Transverse colon (tissue), 4 donors: ENCODE measurements at regions not wholly inside any gene's neighbourhood (a gene's known extent, or its start where the extent isn't known, plus 50 kb on each side); places are given as distances from the start of the nearest gene placed in this dataset.
"Not testable (repeated sequence)": the region's sequence is repeated elsewhere in the genome, so short reads cannot be mapped to it uniquely, and the experiment has no call there.

ENCODE experiments used
- DNase-seq: peaks from one replicate; pipeline ENCODE4 v3.0.0-alpha.2; 2019
- H3K27ac ChIP-seq, 4 donors: fragments of 200-600 bp; sonication (generic); 2 replicates each; pipeline ENCODE4 v1.5.1; 2016 to 2018; ENCODE audit warnings: inconsistent platforms in 4 of 4
- H3K27me3 ChIP-seq: fragments of 200-600 bp; sonication (generic); 2 replicates; pipeline ENCODE4 v1.5.1; 2017; ENCODE audit warnings: inconsistent platforms
- H3K36me3 ChIP-seq, 4 donors: fragments of 200-600 bp; sonication (generic); 2 replicates each; pipeline ENCODE4 v1.5.1; 2017 to 2019; ENCODE audit warnings: inconsistent platforms in 4 of 4
- H3K4me1 ChIP-seq, 4 donors: fragments of 200-600 bp; sonication (generic); 2 replicates each; pipeline ENCODE4 v1.5.1; 2017 to 2020; ENCODE audit warnings: inconsistent platforms in 4 of 4
- H3K4me3 ChIP-seq, 4 donors: fragments of 200-600 bp; sonication (generic); 1 replicate in 1 of 4; 2 replicates in 3 of 4; pipeline versions ENCODE4 v1.5.1 to v1.6.1; 2017 to 2019; ENCODE audit warnings: inconsistent platforms in 4 of 4
- H3K9me3 ChIP-seq, 2 donors: fragments of 200-600 bp; sonication (generic); 2 replicates each; pipeline ENCODE4 v1.5.1; 2017 to 2019; ENCODE audit warnings: inconsistent platforms in 2 of 2
- EP300 ChIP-seq: sonication (generic); formaldehyde crosslinking; IDR thresholded peaks from one replicate; pipeline ENCODE4 v1.6.1; 2017; ENCODE audit warnings: antibody characterized with exemption, low read depth
- POLR2A ChIP-seq: fragments of 450-650 bp; IDR thresholded peaks from one replicate; pipeline ENCODE4 v1.6.1; 2016; ENCODE audit warnings: antibody characterized with exemption, mild to moderate bottlenecking, moderate library complexity
- POLR2AphosphoS5 ChIP-seq, 3 donors: sonication (generic); formaldehyde crosslinking; IDR thresholded peaks; one replicate each; pipeline ENCODE4 v1.6.1; 2016; ENCODE audit warnings: antibody characterized with exemption in 3 of 3
- WGBS, 2 donors: methylation state at CpG; one replicate each; pipeline ENCODE4 v1.1.5; 2018; ENCODE audit warnings: low coverage in 1 of 2; 5-methylcytosine and 5-hydroxymethylcytosine counted together
- in situ Hi-C, 4 donors: fragments of 200-750 bp; cut with MboI; loops; one replicate each; pipeline versions ENCODE4 v1.15.0 to v1.15.1; 2017; ENCODE audit warnings: low sequenced_read_pairs in 3 of 4, low pct_ligation_motif_present in 1 of 4, low pct_unique_long_range_greater_than_20kb in 1 of 4
- intact Hi-C: fragments of 100-400 bp; cut with DNase I; formaldehyde crosslinking; loops from one replicate; pipeline ENCODE4 v1.15.1; 2023; ENCODE audit warnings: low total_unique reads
- TF ChIP-seq, protein P1 (sequence below), 5 experiments: fragments of 200-600 bp in 3 of 5; fragments of 450-650 bp in 2 of 5; sonication (generic) in 3 of 5; IDR thresholded peaks; 1 replicate in 2 of 5; 2 replicates in 3 of 5; pipeline ENCODE4 v1.5.1; 2016 to 2017; ENCODE audit warnings: antibody characterized with exemption in 5 of 5, inconsistent platforms in 3 of 5, mild to moderate bottlenecking in 2 of 5, moderate library complexity in 1 of 5

- in situ Hi-C loops = no loop called here
- Histone ChIP-seq H3K4me3 (no peak overlapping the region), H3K4me1 (no peaks in the 10 kb centered on the region), H3K36me3 (no peaks in the 10 kb centered on the region), H3K27ac (no peak overlapping the region), H3K27me3 (peaks cover 5% of the 10 kb centered on the region), H3K9me3 (no peaks in the 10 kb centered on the region)
- DNase-seq = no peak
- intact Hi-C loops = no loop called here
- WGBS, 2 donors = 90 to 94% methylated on average over 3 of the region's 3 CpGs
- TF ChIP-seq POLR2AphosphoS5 (IDR thresholded peaks at IDR 0.05) = no peak
- TF ChIP-seq EP300 = no peak
Measured at GRCh38 chr10:117775526-117775925, 233.0 kb downstream of the EMX2 start.

DNA sequence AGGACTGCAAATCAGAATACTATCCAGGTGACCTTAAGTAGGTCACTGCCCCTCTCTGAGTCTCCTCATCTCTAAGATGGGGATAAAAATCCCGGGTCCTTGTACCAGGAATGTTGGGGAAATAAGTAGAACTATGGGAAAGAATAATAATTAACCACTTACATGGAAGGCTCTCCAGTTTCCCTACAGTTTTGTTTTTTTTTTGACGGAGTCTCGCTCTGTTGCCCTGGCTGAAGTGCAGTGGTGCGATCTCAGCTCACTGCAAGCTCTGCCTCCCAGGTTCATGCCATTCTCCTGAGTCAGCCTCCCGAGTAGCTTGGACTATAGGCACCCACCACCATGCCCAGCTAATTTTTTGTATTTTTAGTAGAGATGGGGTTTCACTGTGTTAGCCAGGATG lies 234.7 kb downstream of the EMX2 start:
- H3K36me3 ChIP-seq, H3K27ac ChIP-seq, H3K9me3 ChIP-seq, in situ Hi-C loops, H3K27me3 ChIP-seq, H3K4me1 ChIP-seq, H3K4me3 ChIP-seq, DNase-seq, intact Hi-C loops: not testable (repeated sequence)
- 87 to 89% methylated on average over 5 of the region's 5 CpGs for WGBS, 2 donors

DNA sequence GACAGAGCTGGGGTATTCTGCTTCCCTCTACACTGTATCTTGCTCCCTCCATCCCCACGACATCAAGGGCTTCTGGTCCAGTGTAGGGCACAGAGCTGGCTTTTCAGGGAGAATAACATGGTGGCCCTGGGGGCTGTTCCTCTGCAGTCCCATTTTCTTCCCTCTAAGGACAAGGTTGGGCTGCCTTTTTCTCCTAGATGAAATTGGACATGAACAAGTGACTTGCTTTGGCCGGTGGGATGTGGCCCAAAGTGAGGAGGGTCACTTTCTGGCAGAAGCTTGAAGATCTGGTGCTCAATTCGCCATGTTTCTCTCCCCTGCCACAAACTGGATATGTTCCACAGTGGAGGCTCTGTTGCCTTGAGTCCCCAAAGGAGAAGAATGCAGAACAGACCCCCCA lies 235.7 kb downstream of the EMX2 start:
- peaks cover 3% of the 10 kb centered on the region for H3K27me3 ChIP-seq
- no peaks in the 10 kb centered on the region for H3K36me3 ChIP-seq
- no peak overlapping the region for H3K4me3 ChIP-seq
- TF ChIP-seq, protein P1, sequence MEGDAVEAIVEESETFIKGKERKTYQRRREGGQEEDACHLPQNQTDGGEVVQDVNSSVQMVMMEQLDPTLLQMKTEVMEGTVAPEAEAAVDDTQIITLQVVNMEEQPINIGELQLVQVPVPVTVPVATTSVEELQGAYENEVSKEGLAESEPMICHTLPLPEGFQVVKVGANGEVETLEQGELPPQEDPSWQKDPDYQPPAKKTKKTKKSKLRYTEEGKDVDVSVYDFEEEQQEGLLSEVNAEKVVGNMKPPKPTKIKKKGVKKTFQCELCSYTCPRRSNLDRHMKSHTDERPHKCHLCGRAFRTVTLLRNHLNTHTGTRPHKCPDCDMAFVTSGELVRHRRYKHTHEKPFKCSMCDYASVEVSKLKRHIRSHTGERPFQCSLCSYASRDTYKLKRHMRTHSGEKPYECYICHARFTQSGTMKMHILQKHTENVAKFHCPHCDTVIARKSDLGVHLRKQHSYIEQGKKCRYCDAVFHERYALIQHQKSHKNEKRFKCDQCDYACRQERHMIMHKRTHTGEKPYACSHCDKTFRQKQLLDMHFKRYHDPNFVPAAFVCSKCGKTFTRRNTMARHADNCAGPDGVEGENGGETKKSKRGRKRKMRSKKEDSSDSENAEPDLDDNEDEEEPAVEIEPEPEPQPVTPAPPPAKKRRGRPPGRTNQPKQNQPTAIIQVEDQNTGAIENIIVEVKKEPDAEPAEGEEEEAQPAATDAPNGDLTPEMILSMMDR (IDR thresholded peaks at IDR 0.05) = no peak
- TF ChIP-seq EP300 = no peak
- TF ChIP-seq POLR2A = no peak
- no peak for TF ChIP-seq POLR2AphosphoS5 (IDR thresholded peaks at IDR 0.05)
- WGBS, 2 donors = 67% methylated on average over 2 of the region's 3 CpGs; no CpG with 5 or more reads in 1 of the 2 donors
- no peaks in the 10 kb centered on the region for H3K4me1 ChIP-seq
- H3K27ac ChIP-seq = no peak overlapping the region
- H3K9me3 ChIP-seq = no peaks in the 10 kb centered on the region
- in situ Hi-C loops = no loop called here
- intact Hi-C loops = no loop called here
- no peak for DNase-seq

DNA sequence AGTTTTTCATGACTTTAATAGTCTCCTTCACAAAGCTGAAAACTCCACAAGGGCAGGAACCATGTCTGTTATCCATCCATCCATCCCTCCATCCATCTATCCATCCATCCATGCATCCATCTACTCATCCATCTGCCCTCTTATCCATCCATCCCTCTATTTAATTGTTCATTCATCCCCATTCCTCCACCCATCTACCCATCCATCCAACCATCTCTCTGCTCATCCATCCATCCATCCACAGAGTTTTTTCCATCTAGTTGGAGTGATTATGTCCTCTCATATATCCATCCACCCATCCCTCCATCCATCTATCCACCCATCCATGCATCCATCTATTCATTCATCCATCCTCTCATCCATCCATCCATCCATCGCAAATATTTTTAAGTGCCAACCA lies 237.9 kb downstream of the EMX2 start:
- Histone ChIP-seq H3K9me3 (no peaks in the 10 kb centered on the region), H3K27me3 (no peaks in the 10 kb centered on the region), H3K27ac (no peak overlapping the region), H3K4me1 (no peaks in the 10 kb centered on the region), H3K4me3 (no peak overlapping the region), H3K36me3 (no peaks in the 10 kb centered on the region)
- in situ Hi-C loops = no loop called here
- DNase-seq = no peak
- 93 to 100% methylated on average over 1 of the region's 1 CpG for WGBS, 2 donors
- no peak for TF ChIP-seq EP300
- no peak for TF ChIP-seq POLR2A
- TF ChIP-seq, protein P1 (IDR thresholded peaks at IDR 0.05) = no peak
- no peak for TF ChIP-seq POLR2AphosphoS5 (IDR thresholded peaks at IDR 0.05)
- intact Hi-C loops = no loop called here

GRCh38 chr10:117781216-117781831 lies 238.8 kb downstream of the EMX2 start:
- H3K27me3 ChIP-seq = no peaks in the 10 kb centered on the region
- in situ Hi-C loops (no loop called here), intact Hi-C loops (no loop called here)
- no peaks in the 10 kb centered on the region for H3K36me3 ChIP-seq
- WGBS, 2 donors = 86 to 100% methylated on average over 2 to 7 of the region's 7 CpGs
- no peaks in the 10 kb centered on the region for H3K4me1 ChIP-seq
- H3K4me3 ChIP-seq = no peak overlapping the region
- H3K27ac ChIP-seq = no peak overlapping the region
- no peaks in the 10 kb centered on the region for H3K9me3 ChIP-seq
- TF ChIP-seq POLR2A (no peak), EP300 (no peak), POLR2AphosphoS5 (IDR thresholded peaks at IDR 0.05) (no peak)
- TF ChIP-seq, protein P1 (IDR thresholded peaks at IDR 0.05) = no peak
- no peak for DNase-seq
